AG08396 (cell line): ENCODE measurements at regions not wholly inside any gene's neighbourhood (a gene's known extent, or its start where the extent isn't known, plus 50 kb on each side); places are given as distances from the start of the nearest gene placed in this dataset.
"Not testable (repeated sequence)": the region's sequence is repeated elsewhere in the genome, so short reads cannot be mapped to it uniquely, and the experiment has no call there.

Experiments
- DNase-seq: peaks from one replicate; pipeline ENCODE4 v3.0.0; 2012; ENCODE audit warnings: low spot score, mixed read lengths

- DNase-seq: no peak
These were observed 92.8 kb upstream of the FRMD1 start for GRCh38 chr6:168171673-168172353.

- DNase-seq: no peak
These were observed 92.0 kb upstream of the FRMD1 start for GRCh38 chr6:168170841-168171601.

- DNase-seq: no peak
These were observed 90.6 kb upstream of the FRMD1 start for GRCh38 chr6:168169624-168170023.

DNA sequence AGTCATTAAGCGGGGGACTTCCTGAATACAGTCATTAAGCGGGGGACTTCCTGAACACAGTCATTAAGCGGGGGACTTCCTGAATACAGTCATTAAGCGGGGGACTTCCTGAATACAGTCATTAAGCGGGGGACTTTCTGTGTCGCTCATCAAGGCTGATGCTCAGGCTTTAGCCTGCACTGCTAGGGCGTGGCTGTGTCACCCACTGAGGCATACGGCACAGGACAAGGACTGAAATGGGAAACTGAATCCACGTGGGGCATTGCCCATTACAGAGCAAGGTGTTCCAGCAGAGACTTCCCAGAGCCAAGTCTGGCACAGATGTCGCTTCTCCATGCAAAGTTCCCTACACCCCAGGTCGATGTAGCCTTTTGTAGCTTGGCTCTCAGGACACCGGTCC is 89.9 kb upstream of the FRMD1 start:
- DNase-seq: not testable (repeated sequence)

DNA sequence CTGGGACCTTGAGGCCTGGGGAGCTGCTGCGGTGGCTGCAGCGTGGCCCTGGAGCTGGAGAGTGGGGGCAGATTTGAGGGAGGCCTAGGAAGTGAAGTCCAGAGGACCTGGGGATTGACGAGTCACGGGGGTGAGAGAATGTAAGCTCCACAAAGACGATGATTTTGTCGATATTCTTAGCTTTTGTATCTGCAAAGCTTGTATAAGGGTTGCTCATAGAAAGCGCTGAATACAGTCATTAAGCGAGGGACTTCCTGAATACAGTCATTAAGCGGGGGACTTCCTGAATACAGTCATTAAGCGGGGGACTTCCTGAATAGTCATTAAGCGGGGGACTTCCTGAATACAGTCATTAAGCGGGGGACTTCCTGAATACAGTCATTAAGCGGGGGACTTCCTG is 89.3 kb upstream of the FRMD1 start:
- DNase-seq: not testable (repeated sequence)

DNA sequence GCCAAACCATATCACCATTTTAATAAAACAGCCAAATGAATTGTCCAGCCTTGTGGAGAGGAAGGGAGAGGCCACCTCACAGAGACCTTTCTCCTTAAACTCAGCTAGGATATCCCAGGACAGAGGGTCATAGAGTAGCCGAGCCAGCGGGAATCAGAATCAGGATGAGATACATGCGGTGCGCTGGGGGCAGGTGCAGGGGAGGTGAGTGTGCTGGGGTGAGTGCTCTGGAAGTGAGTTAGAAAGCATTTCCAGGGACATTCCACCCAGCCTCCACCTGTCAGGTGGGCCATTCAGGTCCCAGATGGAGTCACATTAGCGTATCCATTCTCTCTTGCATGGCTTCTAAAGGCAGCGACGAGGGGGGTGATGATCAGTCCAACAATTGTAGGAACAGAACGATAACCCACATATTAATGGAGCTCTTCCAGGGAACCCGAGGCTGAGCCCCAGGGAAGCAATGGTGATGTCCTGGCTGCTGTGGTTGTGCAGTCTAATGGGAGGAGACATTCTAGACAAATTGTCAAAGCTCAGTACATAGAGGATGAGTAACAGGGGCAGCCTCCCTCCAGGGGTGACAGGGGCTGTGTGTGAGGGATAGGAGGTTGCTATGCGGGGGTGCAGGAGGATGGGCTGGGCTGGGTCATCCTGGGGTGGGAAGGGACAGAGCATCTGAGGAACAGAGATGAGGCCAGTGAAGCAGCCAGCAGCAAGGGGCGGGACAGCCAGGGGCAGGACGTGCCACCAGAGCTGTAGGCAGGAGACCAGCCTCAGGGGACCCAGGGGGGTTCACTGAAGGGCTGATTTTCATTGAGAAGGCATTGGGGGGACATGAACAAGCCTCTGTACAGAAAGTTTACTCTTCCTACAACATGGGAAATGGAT is 88.7 kb upstream of the FRMD1 start:
- no peak for DNase-seq

GRCh38 chr6:168166627-168167026 is 87.6 kb upstream of the FRMD1 start:
- no peak for DNase-seq

DNA sequence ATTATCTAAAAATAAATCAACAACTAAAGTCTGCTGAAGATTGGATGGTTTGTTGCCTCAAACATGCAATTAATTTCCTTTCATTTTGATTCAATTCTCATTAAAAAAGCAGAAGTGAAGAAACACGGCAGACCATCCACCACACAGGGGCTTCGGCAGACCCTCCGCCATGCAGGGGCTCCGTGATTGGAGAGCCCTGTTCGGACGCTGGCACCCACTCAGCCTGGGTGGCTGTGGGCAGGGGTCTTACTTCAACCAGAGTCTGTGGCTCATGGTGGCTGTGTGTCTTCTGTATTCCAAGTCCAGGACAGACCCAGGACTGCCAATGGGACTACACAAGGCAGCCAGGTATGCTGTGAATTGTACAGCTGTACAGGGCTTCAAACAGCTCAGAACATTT is 86.9 kb upstream of the FRMD1 start:
- no peak for DNase-seq

GRCh38 chr6:168165373-168165772 is 86.4 kb upstream of the FRMD1 start:
- DNase-seq: no peak

DNA sequence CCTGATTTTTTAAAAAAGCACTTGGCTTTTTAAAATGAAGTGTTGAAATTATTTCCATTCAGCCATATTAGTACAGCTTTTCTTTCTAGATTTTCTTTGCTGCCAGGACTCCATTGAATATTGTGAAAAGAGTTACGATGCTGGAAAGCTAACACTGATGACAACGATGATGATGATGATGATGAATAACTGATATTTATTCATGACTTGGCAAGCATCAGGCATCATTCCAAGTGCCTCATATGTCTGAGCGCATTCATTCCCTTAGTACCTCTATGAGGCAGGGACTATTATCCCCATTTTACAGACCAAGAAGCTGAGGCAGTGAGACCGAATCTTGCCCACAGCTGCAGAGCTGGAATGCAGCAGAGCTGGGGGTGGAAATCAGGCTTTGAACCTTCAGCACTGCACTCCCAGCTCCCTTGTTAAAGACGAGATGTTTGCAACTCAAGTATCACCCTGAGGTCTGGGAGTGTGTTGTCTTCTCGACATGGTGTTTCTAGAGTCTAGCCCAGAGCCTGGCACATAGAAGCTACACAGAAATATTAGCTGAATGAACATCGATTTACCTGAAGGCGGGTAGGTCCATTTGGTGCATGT is 85.5 kb upstream of the FRMD1 start:
- no peak for DNase-seq

GRCh38 chr6:168163096-168163731 is 84.2 kb upstream of the FRMD1 start:
- peak; percentile 48 for DNase-seq

- no peak for DNase-seq
These were observed 83.4 kb upstream of the FRMD1 start for GRCh38 chr6:168162366-168162765.

- no peak for DNase-seq
These were observed 82.3 kb upstream of the FRMD1 start for GRCh38 chr6:168161371-168161750.

DNA sequence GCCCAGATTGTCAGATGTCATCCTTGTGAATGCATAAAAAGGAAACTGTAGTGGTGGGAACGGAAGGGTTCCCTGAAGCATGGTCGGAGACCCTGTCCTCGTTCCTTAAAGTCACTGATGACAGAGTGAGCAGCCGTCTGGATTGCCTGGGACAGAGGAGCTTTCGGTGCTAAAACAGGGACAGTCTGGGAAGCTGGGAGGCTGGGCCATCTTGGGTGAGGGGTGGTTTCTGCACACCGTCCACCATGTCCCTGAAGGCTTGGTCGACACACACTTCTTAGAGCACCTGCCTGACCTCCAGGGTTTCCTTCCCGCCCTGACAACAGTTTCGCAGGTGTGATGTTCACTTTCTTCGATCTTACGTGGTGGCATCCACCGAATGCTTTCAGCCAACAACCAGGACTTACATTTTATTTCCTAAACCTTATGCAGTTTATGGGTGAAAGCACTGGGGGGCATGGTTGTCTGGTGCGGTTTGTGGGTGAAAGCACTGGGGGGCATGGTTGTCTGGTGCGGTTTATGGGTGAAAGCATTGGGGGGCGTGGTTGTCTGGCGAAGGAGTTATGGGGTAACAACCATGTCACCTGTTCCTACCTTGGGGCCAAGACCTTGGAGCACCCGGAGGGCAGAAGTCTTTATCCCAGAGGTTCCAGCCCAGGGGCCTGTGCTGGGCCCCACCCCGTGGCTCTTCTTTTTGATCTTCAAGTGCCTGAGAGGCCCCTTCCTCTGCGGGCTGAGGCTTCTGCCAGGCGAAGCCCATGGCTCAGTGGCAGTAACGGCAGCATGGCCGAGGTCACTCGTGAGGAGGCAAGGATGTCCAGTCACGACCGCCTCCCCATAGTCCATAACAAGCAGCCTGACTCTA is 81.7 kb upstream of the FRMD1 start:
- DNase-seq: no peak

DNA sequence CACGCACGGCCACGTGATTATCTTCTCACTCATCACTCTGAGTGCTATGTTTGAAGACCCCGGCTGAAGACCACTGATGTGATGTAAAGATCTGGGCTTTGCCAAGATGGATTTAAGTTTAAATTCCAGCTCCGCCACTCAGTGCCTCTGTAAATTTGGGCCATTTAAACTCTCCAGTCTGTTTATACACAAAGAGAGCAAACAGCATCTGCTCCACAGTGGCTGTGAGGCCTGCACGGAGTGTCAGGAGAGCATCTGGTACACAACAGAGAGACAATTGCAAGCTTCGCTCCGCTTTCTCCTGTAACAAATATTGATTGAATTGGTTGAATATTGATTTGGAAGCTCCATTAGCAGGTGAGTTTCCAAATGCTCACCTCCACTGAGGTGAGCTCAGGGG is 80.5 kb upstream of the FRMD1 start:
- no peak for DNase-seq

- DNase-seq: no peak
These were observed 80.0 kb upstream of the FRMD1 start for GRCh38 chr6:168158980-168159349.

DNA sequence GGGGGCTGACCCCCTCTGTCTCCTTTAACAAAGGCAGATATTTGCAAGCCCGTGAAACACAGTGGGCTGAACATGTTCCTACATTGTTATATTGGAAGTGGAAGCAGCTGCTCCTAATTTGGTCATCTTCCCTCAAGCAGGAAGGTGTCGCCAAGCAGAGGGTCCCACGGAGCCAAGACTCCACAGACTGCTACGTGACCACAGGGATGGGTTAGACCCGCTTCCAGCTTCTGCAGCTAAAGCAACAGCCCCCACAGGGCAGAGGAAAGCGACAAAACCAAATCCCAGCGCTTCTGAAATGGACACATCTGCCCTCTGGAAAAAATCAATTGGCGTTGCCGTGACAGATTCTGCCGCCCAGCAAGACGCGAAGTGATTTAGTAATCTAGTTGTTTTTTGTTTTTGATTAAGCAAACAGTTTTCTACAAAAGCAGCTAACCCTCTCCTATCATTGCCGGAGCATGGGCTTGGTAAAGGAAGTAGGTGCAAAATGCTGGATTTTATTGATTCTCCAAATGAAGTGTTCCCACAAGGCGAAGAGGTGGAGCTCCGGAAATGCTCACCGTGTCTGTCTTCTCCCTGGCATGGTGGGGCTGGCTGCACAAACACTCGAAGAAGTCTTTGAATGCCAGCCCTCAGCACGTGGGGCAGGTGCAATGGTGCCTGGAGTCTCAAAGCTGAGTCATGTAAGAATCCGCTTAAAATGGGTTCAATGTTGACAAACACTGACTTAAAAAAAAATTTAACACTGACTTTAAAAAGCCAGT is 79.4 kb upstream of the FRMD1 start:
- DNase-seq: no peak

- peak; percentile 78 for DNase-seq
These were observed 78.5 kb upstream of the FRMD1 start for GRCh38 chr6:168157272-168158212.

- no peak for DNase-seq
These were observed 77.8 kb upstream of the FRMD1 start for GRCh38 chr6:168156742-168157265.
